GM12878 (cell line): ENCODE measurements at regions not wholly inside any gene's neighbourhood (a gene's known extent, or its start where the extent isn't known, plus 50 kb on each side); places are given as distances from the start of the nearest gene placed in this dataset.

Source experiments
- ATAC-seq: fragments of 200-7000 bp; cut with Tn5 transposase; 3 replicates; pipeline ENCODE4 v1.9.1; 2020; ENCODE audit warnings: mild to moderate bottlenecking, moderate library complexity
- BruUV-seq: library from RNA; stranded (reverse); fragments of 400-500 nt; replicated peaks from 2 replicates; lab custom pipeline; 2021; lab: Mats Ljungman, UMichigan
- CTCF ChIA-PET: fragments of 300-600 bp; sonication (Branson Sonifier 250); formaldehyde crosslinking; extraction: SDS; loops from one replicate; lab custom pipeline; 2021; ENCODE audit warnings: inconsistent platforms; lab: Yijun Ruan, JAX
- POLR2A ChIA-PET: fragments of 350-600 bp; formaldehyde crosslinking; extraction: SDS; loops from one replicate; lab custom pipeline; 2021; ENCODE audit warnings: inconsistent platforms; lab: Charles Lee
- RAD21 ChIA-PET: fragments of 300-600 bp; sonication (Branson Sonifier 250); formaldehyde crosslinking; loops from one replicate; lab custom pipeline; 2023; ENCODE audit warnings: antibody characterized with exemption; ENCODE audit not compliant: unreplicated experiment; lab: Charles Lee
- SMC1A ChIA-PET: fragments of 300-600 bp; sonication (Branson Sonifier 250); formaldehyde crosslinking; loops from one replicate; lab custom pipeline; 2023; ENCODE audit not compliant: unreplicated experiment, uncharacterized antibody; lab: Charles Lee
- DNase-seq: peaks from one replicate; pipeline ENCODE4 v3.0.0-alpha.2; 2011; ENCODE audit warnings: low read depth, low spot score
- FAIRE-seq: peaks from 3 replicates; lab custom pipeline; 2011; peaks lifted over from hg19 to GRCh38; lab: Jason Lieb, UNC
- H2AFZ ChIP-seq: 2 replicates; pipeline ENCODE4 v1.6.0; 2011; ENCODE audit warnings: low read depth, low read length, control low read depth; ENCODE audit not compliant: control insufficient read depth
- H3K27ac ChIP-seq: 2 replicates; pipeline ENCODE4 v1.5.1; 2011; ENCODE audit warnings: control low read depth; ENCODE audit not compliant: control insufficient read depth, insufficient read depth
- H3K27me3 ChIP-seq, 2 experiments: replicated peaks in 1 of 2; 2 replicates each; pipeline versions ENCODE4 v1.6.0 to v1.6.1; 2011; ENCODE audit warnings: low read length in 1 of 2; ENCODE audit not compliant: control insufficient read depth in 2 of 2, insufficient read depth in 2 of 2
- H3K36me3 ChIP-seq, 2 experiments: 2 replicates each; pipeline ENCODE4 v1.5.1; 2011; ENCODE audit warnings: low read length in 1 of 2; ENCODE audit not compliant: control insufficient read depth in 2 of 2, insufficient read depth in 2 of 2
- H3K4me1 ChIP-seq: 2 replicates; pipeline ENCODE4 v1.6.1; 2011; ENCODE audit warnings: mild to moderate bottlenecking, low read length, moderate library complexity, mixed read lengths; ENCODE audit not compliant: control insufficient read depth, insufficient read depth
- H3K4me2 ChIP-seq: 2 replicates; pipeline ENCODE4 v1.6.0; 2011; ENCODE audit warnings: control low read depth; ENCODE audit not compliant: control insufficient read depth, insufficient read depth
- H3K4me3 ChIP-seq: fragments of 200-600 bp; sonication (generic); 2 replicates; pipeline ENCODE4 v1.5.1; 2016
- H3K79me2 ChIP-seq: 2 replicates; pipeline ENCODE4 v1.6.0; 2011; ENCODE audit warnings: low read length; ENCODE audit not compliant: control insufficient read depth, insufficient read depth
- H3K9ac ChIP-seq: 2 replicates; pipeline ENCODE4 v1.8.0; 2011; ENCODE audit warnings: low read length, control low read depth, mixed read lengths; ENCODE audit not compliant: control insufficient read depth, insufficient read depth
- H3K9me3 ChIP-seq: replicated peaks from 3 replicates; pipeline ENCODE4 v1.5.1; 2011; ENCODE audit warnings: mild to moderate bottlenecking, low read length; ENCODE audit not compliant: control insufficient read depth, insufficient read depth
- H4K20me1 ChIP-seq: 2 replicates; pipeline ENCODE4 v1.6.0; 2011; ENCODE audit not compliant: control insufficient read depth, insufficient read depth
- BCL11A ChIP-seq: IDR thresholded peaks from 2 replicates; pipeline ENCODE4 v1.6.1; 2011; ENCODE audit warnings: low read depth, low read length
- EED ChIP-seq: sonication (generic); IDR thresholded peaks from 2 replicates; pipeline ENCODE4 v1.6.1; 2016; ENCODE audit warnings: antibody characterized with exemption, low read depth
- HSF1 ChIP-seq: fragments of 150-350 bp; IDR thresholded peaks from 2 replicates; pipeline ENCODE4 v1.6.1; 2014; ENCODE audit warnings: mild to moderate bottlenecking, low read depth, low read length
- MEF2A ChIP-seq: IDR thresholded peaks from 2 replicates; pipeline ENCODE4 v1.6.1; 2011; ENCODE audit warnings: low read depth, mild to moderate bottlenecking, low read length, moderate library complexity; ENCODE audit not compliant: insufficient read depth
- NBN ChIP-seq: fragments of 450-650 bp; IDR thresholded peaks from 2 replicates; pipeline ENCODE4 v1.6.1; 2016
- POLR2A ChIP-seq: IDR thresholded peaks from 2 replicates; pipeline ENCODE4 v1.6.1; 2011; ENCODE audit warnings: low read depth, mild to moderate bottlenecking, low read length
- RBBP5 ChIP-seq: fragments of 200-600 bp; sonication (generic); conservative IDR thresholded peaks from 2 replicates; pipeline ENCODE4 v1.6.1; 2016
- RUNX3 ChIP-seq: IDR thresholded peaks from 2 replicates; pipeline ENCODE4 v1.6.1; 2012; ENCODE audit warnings: low read length, inconsistent platforms
- TCF3 ChIP-seq: IDR thresholded peaks from 2 replicates; pipeline ENCODE4 v1.6.1; 2012; ENCODE audit warnings: low read depth, mild to moderate bottlenecking, low read length, borderline replicate concordance; ENCODE audit not compliant: insufficient read depth
- ZBED1 ChIP-seq: IDR thresholded peaks from 2 replicates; pipeline ENCODE4 v1.6.1; 2016; ENCODE audit warnings: borderline replicate concordance
- WGBS: methylation state at CpG from one replicate; pipeline ENCODE4 v1.1.6; 2016; ENCODE audit warnings: low lambda C conversion rate; ENCODE audit not compliant: insufficient replicate concordance, insufficient coverage; ENCODE audit errors: missing lambda C conversion rate; 5-methylcytosine and 5-hydroxymethylcytosine counted together
- in situ Hi-C: fragments of 300-500 bp; cut with MboI; formaldehyde crosslinking; loops from 9 replicates; pipeline ENCODE4 v1.14.3; 2018; ENCODE audit warnings: mixed read lengths
- intact Hi-C: fragments of 100-400 bp; cut with micrococcal nuclease; formaldehyde crosslinking; loops from one replicate; pipeline ENCODE4 v1.14.2; 2022; ENCODE audit not compliant: unreplicated experiment
- TF ChIP-seq, protein P1 (sequence below): fragments of 450-650 bp; IDR thresholded peaks from 2 replicates; pipeline ENCODE4 v1.6.1; 2018; ENCODE audit warnings: mild to moderate bottlenecking, low read depth, moderate library complexity; ENCODE audit not compliant: partially characterized antibody

- Histone ChIP-seq H3K4me2 (peak overlapping the region; percentile 91), H3K4me1 (peaks cover 19% of the 10 kb centered on the region), H3K9ac (peak overlapping the region; percentile 49), H3K27ac (peak overlapping the region; percentile 73), H3K4me3 (peak overlapping the region; percentile 25), H3K79me2 (no peaks in the 10 kb centered on the region), H4K20me1 (no peaks in the 10 kb centered on the region), H3K9me3 (no peaks in the 10 kb centered on the region), H3K36me3 (no peaks in the 10 kb centered on the region), H2AFZ (peak overlapping the region; percentile 71), H3K27me3 (no peaks in the 10 kb centered on the region)
- POLR2A ChIA-PET = interaction anchor here (0.7 to 1.2 kb wide), 7 partner anchors 9 to 310 kb away, joined by 3 to 4 read pairs (median 3); no protein-coding TSS in a partner anchor
- SMC1A ChIA-PET = interaction anchor here (0.7 to 4.4 kb wide), 31 partner anchors 9 to 310 kb away, joined by 3 to 38 read pairs (median 4); no protein-coding TSS in a partner anchor
- ATAC-seq = no peak; the same call in 1 of the 3 replicates
- RAD21 ChIA-PET = interaction anchor here (0.9 to 3.3 kb wide), 20 partner anchors 9 to 310 kb away, joined by 3 to 33 read pairs (median 6); partner anchors contain the start of gene NUDT4
- 56% methylated on average over 2 of the region's 2 CpGs for WGBS
- no peak for DNase-seq
- BruUV-seq = no TSS peak
- CTCF ChIA-PET = interaction anchor here (0.7 to 2.8 kb wide), 17 partner anchors 9 to 354 kb away, joined by 3 to 16 read pairs (median 4); no protein-coding TSS in a partner anchor
- FAIRE-seq = no peak
- in situ Hi-C loops (no loop called here), intact Hi-C loops (loop anchor here (5.0 kb wide), 1 partner anchor 85 kb away; no protein-coding TSS in a partner anchor)
- TF ChIP-seq TCF3 (no peak), EED (no peak), POLR2A (no peak), RUNX3 (no peak; the same call in 1 of the 2 replicates), MEF2A (no peak), ZBED1 (no peak), HSF1 (no peak), RBBP5 (no peak), NBN (no peak), BCL11A (no peak)
- TF ChIP-seq, protein P1, sequence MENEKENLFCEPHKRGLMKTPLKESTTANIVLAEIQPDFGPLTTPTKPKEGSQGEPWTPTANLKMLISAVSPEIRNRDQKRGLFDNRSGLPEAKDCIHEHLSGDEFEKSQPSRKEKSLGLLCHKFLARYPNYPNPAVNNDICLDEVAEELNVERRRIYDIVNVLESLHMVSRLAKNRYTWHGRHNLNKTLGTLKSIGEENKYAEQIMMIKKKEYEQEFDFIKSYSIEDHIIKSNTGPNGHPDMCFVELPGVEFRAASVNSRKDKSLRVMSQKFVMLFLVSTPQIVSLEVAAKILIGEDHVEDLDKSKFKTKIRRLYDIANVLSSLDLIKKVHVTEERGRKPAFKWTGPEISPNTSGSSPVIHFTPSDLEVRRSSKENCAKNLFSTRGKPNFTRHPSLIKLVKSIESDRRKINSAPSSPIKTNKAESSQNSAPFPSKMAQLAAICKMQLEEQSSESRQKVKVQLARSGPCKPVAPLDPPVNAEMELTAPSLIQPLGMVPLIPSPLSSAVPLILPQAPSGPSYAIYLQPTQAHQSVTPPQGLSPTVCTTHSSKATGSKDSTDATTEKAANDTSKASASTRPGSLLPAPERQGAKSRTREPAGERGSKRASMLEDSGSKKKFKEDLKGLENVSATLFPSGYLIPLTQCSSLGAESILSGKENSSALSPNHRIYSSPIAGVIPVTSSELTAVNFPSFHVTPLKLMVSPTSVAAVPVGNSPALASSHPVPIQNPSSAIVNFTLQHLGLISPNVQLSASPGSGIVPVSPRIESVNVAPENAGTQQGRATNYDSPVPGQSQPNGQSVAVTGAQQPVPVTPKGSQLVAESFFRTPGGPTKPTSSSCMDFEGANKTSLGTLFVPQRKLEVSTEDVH = no peak
- TF ChIP-seq, all 136 proteins: peak for 0
Measured at GRCh38 chr12:93297536-93297935, 80.2 kb upstream of the NUDT4 start.
